ENCODE measurements at regions not wholly inside any gene's neighbourhood (a gene's known extent, or its start where the extent isn't known, plus 50 kb on each side); places are given as distances from the start of the nearest gene placed in this dataset.

DNA sequence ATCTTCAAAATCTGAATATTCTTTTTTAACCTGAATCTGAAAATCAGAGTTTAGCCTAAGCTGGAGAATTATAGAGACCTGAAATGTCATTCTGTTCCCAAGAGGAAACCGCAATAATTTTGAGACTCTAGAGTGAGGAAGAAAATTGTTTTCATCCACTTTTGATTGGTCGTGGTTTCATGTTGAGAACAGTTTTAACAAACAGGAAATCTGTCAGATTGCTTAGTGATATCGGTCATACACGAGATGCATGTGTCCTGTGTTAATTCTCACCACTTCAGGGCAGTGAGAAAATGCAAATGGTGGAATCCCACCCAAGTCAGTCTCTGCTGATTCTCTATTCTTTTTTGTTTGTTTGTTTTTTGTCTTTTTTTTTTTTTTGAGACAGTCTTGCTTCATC, 1498.5 kb upstream of the TMEM132C start:
- no peak for TF ChIP-seq POLR2AphosphoS5 (IDR thresholded peaks at IDR 0.05)
- TF ChIP-seq, protein P1, sequence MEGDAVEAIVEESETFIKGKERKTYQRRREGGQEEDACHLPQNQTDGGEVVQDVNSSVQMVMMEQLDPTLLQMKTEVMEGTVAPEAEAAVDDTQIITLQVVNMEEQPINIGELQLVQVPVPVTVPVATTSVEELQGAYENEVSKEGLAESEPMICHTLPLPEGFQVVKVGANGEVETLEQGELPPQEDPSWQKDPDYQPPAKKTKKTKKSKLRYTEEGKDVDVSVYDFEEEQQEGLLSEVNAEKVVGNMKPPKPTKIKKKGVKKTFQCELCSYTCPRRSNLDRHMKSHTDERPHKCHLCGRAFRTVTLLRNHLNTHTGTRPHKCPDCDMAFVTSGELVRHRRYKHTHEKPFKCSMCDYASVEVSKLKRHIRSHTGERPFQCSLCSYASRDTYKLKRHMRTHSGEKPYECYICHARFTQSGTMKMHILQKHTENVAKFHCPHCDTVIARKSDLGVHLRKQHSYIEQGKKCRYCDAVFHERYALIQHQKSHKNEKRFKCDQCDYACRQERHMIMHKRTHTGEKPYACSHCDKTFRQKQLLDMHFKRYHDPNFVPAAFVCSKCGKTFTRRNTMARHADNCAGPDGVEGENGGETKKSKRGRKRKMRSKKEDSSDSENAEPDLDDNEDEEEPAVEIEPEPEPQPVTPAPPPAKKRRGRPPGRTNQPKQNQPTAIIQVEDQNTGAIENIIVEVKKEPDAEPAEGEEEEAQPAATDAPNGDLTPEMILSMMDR (IDR thresholded peaks at IDR 0.05) = no peak
